K562 (cell line): ENCODE measurements at regions not wholly inside any gene's neighbourhood (a gene's known extent, or its start where the extent isn't known, plus 50 kb on each side); places are given as distances from the start of the nearest gene placed in this dataset.

Experiments used
- ATAC-seq: fragments of 200-7000 bp; cut with Tn5 transposase; 3 replicates; pipeline ENCODE4 v1.9.1; 2020; ENCODE audit warnings: moderate library complexity
- BruUV-seq: library from RNA; stranded (reverse); fragments of 400-500 nt; replicated peaks from 2 replicates; lab custom pipeline; 2021; lab: Mats Ljungman, UMichigan
- CTCF ChIA-PET: fragments of 300-600 bp; formaldehyde crosslinking; extraction: SDS; loops from one replicate; lab custom pipeline; 2021; ENCODE audit warnings: low intra/inter-chr PET ratio; lab: Yijun Ruan, JAX
- POLR2A ChIA-PET: fragments of 300-600, 350-650 bp; sonication (Branson Sonifier 250); formaldehyde crosslinking; extraction: SDS; loops from one replicate; lab custom pipeline; 2021; ENCODE audit warnings: antibody characterized with exemption, inconsistent platforms; lab: Yijun Ruan, JAX
- DNase-seq, 4 experiments: peaks; one replicate each; pipeline versions ENCODE4 v3.0.0 to v3.0.0-alpha.2; 2011 to 2018; ENCODE audit warnings: low spot score in 3 of 4, mixed read lengths in 3 of 4; ENCODE audit errors: extremely low read depth in 1 of 4
- FAIRE-seq: peaks from 2 replicates; lab custom pipeline; 2011; peaks lifted over from hg19 to GRCh38; lab: Jason Lieb, UNC
- H2AFZ ChIP-seq: 2 replicates; pipeline ENCODE4 v1.6.0; 2011; ENCODE audit warnings: low read depth, low read length, control low read depth, inconsistent platforms
- H3K27ac ChIP-seq: fragments of 200-600 bp; 3 replicates; pipeline ENCODE4 v1.8.0; 2011; ENCODE audit warnings: low read depth, mild to moderate bottlenecking, control low read depth, inconsistent platforms, low read length, moderate library complexity, mixed read lengths; ENCODE audit errors: extremely low read depth
- H3K27me3 ChIP-seq, 2 experiments: fragments of 300-600 bp in 1 of 2; 2 replicates in 1 of 2; 3 replicates in 1 of 2; pipeline versions ENCODE4 v1.6.0 to v1.8.0; 2011; ENCODE audit warnings: inconsistent platforms in 2 of 2, low read length in 2 of 2, mild to moderate bottlenecking in 1 of 2, mixed read lengths in 1 of 2, moderate library complexity in 1 of 2; ENCODE audit not compliant: control insufficient read depth in 2 of 2, insufficient read depth in 2 of 2
- H3K36me3 ChIP-seq: fragments of 300-600 bp; 3 replicates; pipeline ENCODE4 v1.8.0; 2011; ENCODE audit warnings: mild to moderate bottlenecking, low read length, inconsistent platforms; ENCODE audit not compliant: control insufficient read depth, insufficient read depth
- H3K4me1 ChIP-seq, 2 experiments: fragments of 200-600 bp in 1 of 2; replicated peaks in 1 of 2; 2 replicates in 1 of 2; 3 replicates in 1 of 2; pipeline versions ENCODE4 v1.5.1 to v1.8.0; 2011; ENCODE audit warnings: inconsistent platforms in 2 of 2, low read length in 2 of 2, mild to moderate bottlenecking in 1 of 2, mixed read lengths in 1 of 2, moderate library complexity in 1 of 2; ENCODE audit not compliant: control insufficient read depth in 2 of 2, insufficient read depth in 2 of 2
- H3K4me2 ChIP-seq: 2 replicates; pipeline ENCODE4 v1.6.1; 2011; ENCODE audit warnings: low read length, control low read depth, inconsistent platforms, mixed read lengths; ENCODE audit not compliant: insufficient read depth
- H3K4me3 ChIP-seq: fragments of 200-600 bp; sonication (generic), shearing (Covaris generic); 2 replicates; pipeline ENCODE4 v1.5.1; 2016; ENCODE audit warnings: control low read depth, inconsistent platforms
- H3K79me2 ChIP-seq: fragments of 200-600 bp; 3 replicates; pipeline ENCODE4 v1.8.0; 2011; ENCODE audit warnings: low read length, inconsistent platforms; ENCODE audit not compliant: control insufficient read depth, insufficient read depth
- H3K9ac ChIP-seq, 2 experiments: 2 replicates each; pipeline versions ENCODE4 v1.6.0 to v1.6.1; 2011; ENCODE audit warnings: low read depth in 2 of 2, low read length in 2 of 2, control low read depth in 1 of 2, inconsistent platforms in 1 of 2, mild to moderate bottlenecking in 1 of 2, mixed read lengths in 1 of 2; ENCODE audit not compliant: insufficient read depth in 1 of 2
- H3K9me1 ChIP-seq: one replicate; pipeline ENCODE4 v1.6.0; 2011; ENCODE audit warnings: inconsistent platforms, mild to moderate bottlenecking, low read length, moderate library complexity; ENCODE audit not compliant: control insufficient read depth, insufficient read depth
- H3K9me3 ChIP-seq: replicated peaks from 2 replicates; pipeline ENCODE4 v1.5.1; 2011; ENCODE audit warnings: low read depth, low read length, inconsistent platforms; ENCODE audit not compliant: control insufficient read depth, insufficient read depth
- H4K20me1 ChIP-seq: replicated peaks from 2 replicates; pipeline ENCODE4 v1.6.1; 2011; ENCODE audit warnings: low read length, inconsistent platforms, mixed read lengths; ENCODE audit not compliant: control insufficient read depth, insufficient read depth
- CBX2 ChIP-seq: fragments of 200-600 bp; sonication (generic); IDR thresholded peaks from one replicate; pipeline ENCODE4 v1.6.1; 2012; ENCODE audit warnings: mild to moderate bottlenecking, low read length, inconsistent platforms; ENCODE audit not compliant: insufficient read depth, poor library complexity, severe bottlenecking
- E2F8 ChIP-seq: fragments of 450-650 bp; IDR thresholded peaks from 2 replicates; pipeline ENCODE4 v1.7.1; 2018; ENCODE audit warnings: mild to moderate bottlenecking, low read depth; ENCODE audit not compliant: partially characterized antibody
- WGBS: fragments of 100-300 bp; shearing (Covaris generic); methylation state at CpG from one replicate; pipeline ENCODE4 v1.1.6; 2016; ENCODE audit warnings: low coverage, mixed read lengths; ENCODE audit not compliant: insufficient coverage; ENCODE audit errors: missing lambda C conversion rate; 5-methylcytosine and 5-hydroxymethylcytosine counted together
- in situ Hi-C: fragments of 300-500 bp; cut with MboI; formaldehyde crosslinking; loops from 4 replicates; pipeline ENCODE4 v1.15.0; 2018; ENCODE audit warnings: inconsistent platforms, mixed read lengths
- intact Hi-C: fragments of 100-400 bp; cut with micrococcal nuclease; formaldehyde crosslinking; loops from 2 replicates; pipeline ENCODE4 v1.14.2; 2022

- no peak for FAIRE-seq
- Histone ChIP-seq H3K27me3 (peaks cover 33 to 40% of the 10 kb centered on the region in 2 experiments), H3K9me1 (no peaks in the 10 kb centered on the region), H2AFZ (no peak overlapping the region), H3K9me3 (no peaks in the 10 kb centered on the region), H3K4me3 (no peak overlapping the region), H3K4me2 (no peak overlapping the region), H3K79me2 (no peaks in the 10 kb centered on the region), H3K9ac (no peak overlapping the region), H3K27ac (no peak overlapping the region), H3K36me3 (no peaks in the 10 kb centered on the region), H4K20me1 (no peaks in the 10 kb centered on the region), H3K4me1 (0 out of 5 replicates have a peak, but pooled peaks cover 0 to 2% of the 10 kb centered on the region in 2 experiments)
- ChIA-PET POLR2A (interaction anchor here (1.0 kb wide), 1 partner anchor 79 kb away, joined by 3 read pairs; no protein-coding TSS in a partner anchor), CTCF (no interaction called here)
- in situ Hi-C loops (no loop called here), intact Hi-C loops (no loop called here)
- no peak for DNase-seq
- ATAC-seq, result no peak
- TF ChIP-seq E2F8 (no peak), CBX2 (peak; percentile 11)
- WGBS, result 8% methylated on average over 4 of the region's 4 CpGs
- no TSS peak for BruUV-seq
Observed at GRCh38 chr6:156701966-156702365, 75.2 kb upstream of the ARID1B start.
